ENCODE measurements at regions not wholly inside any gene's neighbourhood (a gene's known extent, or its start where the extent isn't known, plus 50 kb on each side); places are given as distances from the start of the nearest gene placed in this dataset.

GRCh38 chr4:71241501-71242288 lies 97.1 kb upstream of the SLC4A4 start:
- no peak for DNase-seq (ENCODE audit: low spot score)

GRCh38 chr4:71243091-71243833 lies 95.6 kb upstream of the SLC4A4 start:
- DNase-seq (ENCODE audit: low spot score) = no peak

- no peak for DNase-seq (ENCODE audit: low spot score)
Measured at GRCh38 chr4:71247706-71248105, 91.1 kb upstream of the SLC4A4 start.

DNA sequence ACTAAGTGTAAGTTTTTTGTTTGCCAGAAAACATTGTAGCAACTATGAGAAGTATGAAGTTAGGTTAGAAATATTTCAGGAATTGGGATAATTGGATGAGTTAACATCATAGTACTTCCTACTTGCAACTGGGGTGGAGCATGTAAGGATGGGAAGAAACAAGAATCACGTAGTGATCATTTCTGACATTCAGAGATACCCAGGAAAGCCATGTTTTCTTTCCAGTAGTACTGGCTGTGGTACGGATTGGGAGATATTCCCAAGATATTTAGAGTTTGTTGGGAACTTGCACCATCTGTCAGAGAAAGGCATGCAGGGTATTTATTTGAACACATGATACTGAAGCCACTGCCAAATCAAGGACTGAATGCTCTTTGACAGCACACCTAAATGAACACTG lies 87.6 kb upstream of the SLC4A4 start:
- peak; percentile 86 for DNase-seq (ENCODE audit: low spot score)

DNA sequence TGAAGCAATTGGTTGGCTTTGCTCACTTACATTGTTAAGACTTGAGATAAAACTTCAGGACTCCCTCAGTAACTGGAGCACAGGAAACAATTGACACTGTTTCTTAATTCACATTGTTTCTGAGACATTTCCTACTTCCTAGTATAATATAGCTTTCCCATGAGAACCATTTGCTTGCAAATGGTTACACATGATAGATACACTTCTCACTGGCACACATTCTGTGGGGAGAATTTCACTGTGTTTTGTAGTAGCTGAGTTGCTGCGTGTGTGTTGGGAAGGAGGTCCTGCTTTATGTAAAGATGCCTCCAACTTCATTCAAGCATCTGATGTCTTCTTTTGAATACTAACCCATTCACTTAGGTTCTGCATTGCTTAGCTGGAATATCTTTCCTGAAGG lies 85.3 kb upstream of the SLC4A4 start:
- no peak for DNase-seq (ENCODE audit: low spot score)

GRCh38 chr4:71254451-71255012 lies 84.3 kb upstream of the SLC4A4 start:
- peak; percentile 17 for DNase-seq (ENCODE audit: low spot score)

- no peak for DNase-seq (ENCODE audit: low spot score)
Measured at GRCh38 chr4:71255976-71256375, 82.8 kb upstream of the SLC4A4 start.

DNA sequence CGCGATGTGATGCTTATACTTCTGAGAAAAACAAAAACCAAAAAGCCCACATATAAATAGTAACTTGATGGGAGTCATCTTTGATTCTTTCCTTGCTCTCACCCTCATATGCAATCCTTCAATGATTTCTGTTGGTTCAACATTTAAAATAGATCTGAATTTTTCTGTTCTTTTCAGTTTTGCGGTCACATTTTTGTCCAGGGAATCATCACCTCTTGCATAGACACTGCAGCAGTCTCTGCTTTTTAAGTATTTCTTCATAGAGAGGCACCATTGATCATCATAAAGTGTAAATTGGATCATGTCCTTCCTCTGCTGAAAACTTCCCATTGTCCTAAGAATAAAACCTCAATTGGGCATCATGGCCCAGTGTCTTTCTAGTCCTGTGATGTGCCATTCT lies 81.1 kb upstream of the SLC4A4 start:
- DNase-seq (ENCODE audit: low spot score) = no peak

DNA sequence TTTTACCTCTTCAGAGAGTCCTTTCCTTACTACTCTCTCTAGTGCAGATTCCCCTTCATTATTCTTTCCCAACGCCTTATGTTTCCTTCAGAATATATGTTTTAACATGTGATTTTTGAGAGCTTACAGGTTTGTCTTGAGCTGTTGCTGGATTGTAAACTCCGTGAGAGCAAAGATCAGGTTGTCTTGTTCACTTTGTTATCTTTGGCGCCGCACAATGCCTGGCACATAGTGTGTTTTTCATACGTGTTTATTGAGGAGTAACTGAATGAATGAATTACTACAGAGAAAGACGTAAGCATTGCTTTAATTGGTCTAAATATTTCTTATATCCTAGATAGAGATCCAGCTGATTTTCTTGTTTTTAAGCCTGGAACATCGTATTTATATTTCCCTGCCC lies 80.5 kb upstream of the SLC4A4 start:
- DNase-seq (ENCODE audit: low spot score) = no peak

DNA sequence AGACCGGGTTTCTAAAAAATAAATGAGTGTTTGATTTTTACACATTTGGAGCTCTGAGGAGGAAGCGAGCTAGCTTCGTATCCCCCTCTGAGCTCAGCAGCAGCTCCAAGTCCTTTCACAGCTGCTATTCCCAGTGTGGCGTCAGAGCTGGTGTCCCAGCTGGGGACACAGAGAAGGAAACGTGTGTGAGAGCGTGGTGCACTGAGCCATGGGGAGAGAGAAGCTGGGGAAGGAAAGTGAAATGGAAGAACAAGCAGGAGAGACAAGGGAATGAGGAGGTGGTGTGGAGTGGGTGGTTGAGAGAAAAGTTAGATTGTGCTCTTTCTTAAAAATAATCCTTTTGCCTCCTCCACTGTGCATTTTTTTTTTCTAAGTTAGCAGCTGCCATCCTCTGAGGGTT lies 79.5 kb upstream of the SLC4A4 start:
- DNase-seq (ENCODE audit: low spot score) = no peak

DNA sequence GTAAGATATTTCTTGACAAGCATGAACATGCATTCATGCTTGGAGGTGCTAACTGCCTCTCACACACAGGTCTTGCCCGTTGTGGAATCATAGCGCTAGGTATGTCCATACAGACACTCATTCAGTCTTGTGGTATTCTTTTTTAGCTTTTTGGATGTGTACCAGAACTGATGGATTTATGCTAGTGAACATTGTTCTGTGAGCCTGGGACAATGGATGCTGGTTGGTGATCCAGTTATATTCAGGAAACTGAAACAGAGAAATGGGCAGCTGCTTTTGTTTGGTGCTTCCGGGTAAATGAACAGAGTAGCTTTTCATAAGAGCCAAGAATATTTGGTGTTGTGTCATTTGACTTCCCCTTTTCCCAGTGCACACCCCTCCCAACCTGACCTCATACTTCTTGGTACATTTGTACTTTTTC lies 78.9 kb upstream of the SLC4A4 start:
- no peak for DNase-seq (ENCODE audit: low spot score)

- DNase-seq (ENCODE audit: low spot score) = no peak
Measured at GRCh38 chr4:71260544-71260943, 78.3 kb upstream of the SLC4A4 start.

GRCh38 chr4:71261001-71261400 lies 77.8 kb upstream of the SLC4A4 start:
- no peak for DNase-seq (ENCODE audit: low spot score)

DNA sequence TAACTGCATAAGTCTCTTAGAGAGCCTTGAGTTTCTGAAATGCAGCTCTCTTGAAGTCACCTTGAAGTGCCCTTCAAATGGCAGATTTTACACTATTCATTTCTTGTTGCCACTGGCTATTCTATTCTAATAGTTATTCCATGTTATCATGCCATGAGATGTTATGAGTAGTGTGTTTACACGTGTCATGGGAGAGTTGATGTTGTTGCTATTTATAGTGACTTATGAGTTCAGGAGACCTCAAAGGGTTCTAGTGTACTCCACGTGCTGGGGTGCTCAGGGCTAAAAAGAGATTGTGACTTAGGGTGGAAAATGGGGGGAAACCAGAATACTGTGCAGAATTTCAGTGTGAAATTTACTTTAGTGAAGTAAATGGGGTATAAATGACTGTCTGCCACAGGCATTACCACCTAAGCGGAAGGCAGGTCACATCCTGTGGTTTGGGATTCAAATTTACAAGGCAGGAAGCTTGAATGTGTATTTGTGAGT lies 77.1 kb upstream of the SLC4A4 start:
- no peak for DNase-seq (ENCODE audit: low spot score)

GRCh38 chr4:71262161-71262560 lies 76.7 kb upstream of the SLC4A4 start:
- no peak for DNase-seq (ENCODE audit: low spot score)

- DNase-seq (ENCODE audit: low spot score) = peak; percentile 78
Measured at GRCh38 chr4:71266090-71266794, 72.6 kb upstream of the SLC4A4 start.

- no peak for DNase-seq (ENCODE audit: low spot score)
Measured at GRCh38 chr4:71267244-71267643, 71.6 kb upstream of the SLC4A4 start.

DNA sequence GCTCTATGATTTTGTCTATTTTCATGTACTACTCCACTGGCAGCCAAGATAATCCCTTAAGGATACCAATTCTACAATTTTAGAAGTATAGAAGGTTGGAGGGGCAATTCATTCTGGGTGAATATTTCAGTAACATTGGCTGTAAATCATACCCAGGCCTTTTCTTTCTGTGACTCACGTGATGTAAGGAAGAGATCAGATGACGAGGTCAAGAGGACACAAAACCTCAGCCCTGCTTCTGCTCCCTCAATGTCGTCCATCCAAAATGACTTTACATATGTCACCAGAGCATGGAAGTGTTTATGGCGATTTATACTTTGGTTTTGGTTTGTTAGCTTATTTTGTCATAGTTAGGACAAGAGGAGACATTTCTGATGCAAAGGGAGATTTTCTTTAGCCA lies 70.7 kb upstream of the SLC4A4 start:
- DNase-seq (ENCODE audit: low spot score) = no peak

DNA sequence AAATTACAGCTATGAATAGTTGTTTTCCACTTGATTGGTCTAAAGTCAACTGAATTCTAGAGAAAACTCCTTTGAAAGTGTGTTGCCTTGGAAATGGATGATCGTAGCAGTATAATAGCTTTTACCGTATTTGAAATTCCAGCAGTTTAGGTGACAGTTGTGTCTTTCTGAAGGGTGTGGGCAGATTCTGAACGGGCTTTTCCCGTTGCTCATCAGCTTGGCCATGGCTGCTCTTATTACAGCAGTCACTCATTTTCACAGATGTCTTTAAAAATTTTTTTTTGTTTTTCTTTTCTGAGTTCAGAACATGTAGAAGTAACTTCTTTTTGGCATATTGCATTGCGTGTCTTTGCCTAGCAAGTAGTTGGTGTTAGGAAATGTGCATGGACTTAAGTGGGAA lies 69.6 kb upstream of the SLC4A4 start:
- no peak for DNase-seq (ENCODE audit: low spot score)

- DNase-seq (ENCODE audit: low spot score) = no peak
Measured at GRCh38 chr4:71270901-71271300, 67.9 kb upstream of the SLC4A4 start.

DNA sequence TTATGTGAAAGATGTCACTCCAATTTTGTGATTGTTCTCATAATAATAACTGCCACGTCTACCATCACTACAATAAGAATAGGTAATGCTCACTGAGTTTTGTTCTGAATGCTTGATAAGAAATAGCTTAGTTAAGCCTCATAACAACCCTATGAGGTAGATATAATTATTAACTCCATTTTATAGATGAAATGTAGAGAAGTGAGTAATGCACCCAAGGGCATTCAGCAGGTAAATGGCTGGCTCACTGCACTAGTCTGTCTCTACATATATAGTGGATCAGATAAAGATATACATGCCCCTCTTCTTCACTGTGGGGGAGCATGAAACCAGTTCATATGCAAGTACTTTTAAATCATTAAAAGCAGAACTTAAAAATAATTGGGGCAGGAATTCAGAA lies 65.8 kb upstream of the SLC4A4 start:
- no peak for DNase-seq (ENCODE audit: low spot score)

DNA sequence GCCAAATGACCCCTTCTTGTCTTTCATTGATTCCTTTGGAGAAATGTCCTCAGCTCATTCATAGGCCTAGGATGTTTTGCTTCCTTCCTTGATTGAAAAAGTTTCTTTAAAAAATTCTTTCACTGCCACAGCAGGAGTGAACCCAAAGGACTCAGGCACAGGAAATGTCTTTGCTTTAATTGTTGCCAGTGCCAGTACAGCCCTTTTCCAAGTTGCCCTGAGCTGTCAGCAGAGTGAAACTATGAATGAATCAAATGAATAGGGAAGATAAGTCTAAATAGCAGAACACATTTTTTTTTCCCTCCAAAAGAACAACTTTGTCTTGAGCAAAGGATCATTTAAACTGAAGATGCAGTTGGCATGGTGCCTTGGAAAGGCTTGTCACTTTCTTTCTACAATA lies 63.8 kb upstream of the SLC4A4 start:
- no peak for DNase-seq (ENCODE audit: low spot score)

- no peak for DNase-seq (ENCODE audit: low spot score)
Measured at GRCh38 chr4:71275570-71275969, 63.2 kb upstream of the SLC4A4 start.
